ENCODE measurements at regions not wholly inside any gene's neighbourhood (a gene's known extent, or its start where the extent isn't known, plus 50 kb on each side); places are given as distances from the start of the nearest gene placed in this dataset.
"Not testable (repeated sequence)": the region's sequence is repeated elsewhere in the genome, so short reads cannot be mapped to it uniquely, and the experiment has no call there.

- no peak for DNase-seq
These were observed 163.8 kb upstream of the CDIN1 start for GRCh38 chr15:36415643-36416042.

- DNase-seq, result no peak
These were observed 156.8 kb upstream of the CDIN1 start for GRCh38 chr15:36422631-36423030.

- DNase-seq, result peak; percentile 17
These were observed 152.7 kb upstream of the CDIN1 start for GRCh38 chr15:36426691-36427090.

GRCh38 chr15:36428102-36428845 is 151.2 kb upstream of the CDIN1 start:
- peak; percentile 55 for DNase-seq

GRCh38 chr15:36429707-36430106 is 149.7 kb upstream of the CDIN1 start:
- DNase-seq, result no peak

- DNase-seq, result no peak
These were observed 149.1 kb upstream of the CDIN1 start for GRCh38 chr15:36430280-36430679.

GRCh38 chr15:36430726-36431265 is 148.6 kb upstream of the CDIN1 start:
- no peak for DNase-seq

GRCh38 chr15:36432161-36432560 is 147.3 kb upstream of the CDIN1 start:
- DNase-seq, result no peak

- DNase-seq, result no peak
These were observed 145.2 kb upstream of the CDIN1 start for GRCh38 chr15:36434177-36434576.

GRCh38 chr15:36438499-36438898 is 140.9 kb upstream of the CDIN1 start:
- no peak for DNase-seq

- peak; percentile 21 for DNase-seq
These were observed 132.1 kb upstream of the CDIN1 start for GRCh38 chr15:36447373-36447772.

- no peak for DNase-seq
These were observed 131.0 kb upstream of the CDIN1 start for GRCh38 chr15:36448418-36448817.

GRCh38 chr15:36449084-36449661 is 130.3 kb upstream of the CDIN1 start:
- DNase-seq, result peak; percentile 17

- no peak for DNase-seq
These were observed 129.7 kb upstream of the CDIN1 start for GRCh38 chr15:36449662-36450145.

GRCh38 chr15:36454244-36454643 is 125.2 kb upstream of the CDIN1 start:
- DNase-seq, result not testable (repeated sequence)

- no peak for DNase-seq
These were observed 121.0 kb upstream of the CDIN1 start for GRCh38 chr15:36458411-36458810.

GRCh38 chr15:36465304-36465703 is 114.1 kb upstream of the CDIN1 start:
- no peak for DNase-seq

GRCh38 chr15:36468746-36469145 is 110.7 kb upstream of the CDIN1 start:
- DNase-seq, result peak; percentile 73

- DNase-seq, result no peak
These were observed 110.0 kb upstream of the CDIN1 start for GRCh38 chr15:36469311-36469966.

GRCh38 chr15:36472672-36473071 is 106.8 kb upstream of the CDIN1 start:
- no peak for DNase-seq

- DNase-seq, result no peak
These were observed 100.9 kb upstream of the CDIN1 start for GRCh38 chr15:36478561-36478960.

GRCh38 chr15:36479200-36479896 is 100.1 kb upstream of the CDIN1 start:
- no peak for DNase-seq

- no peak for DNase-seq
These were observed 98.3 kb upstream of the CDIN1 start for GRCh38 chr15:36481156-36481555.
